ENCODE measurements at regions not wholly inside any gene's neighbourhood (a gene's known extent, or its start where the extent isn't known, plus 50 kb on each side); places are given as distances from the start of the nearest gene placed in this dataset.

- TF ChIP-seq GTF3C2 (IDR thresholded peaks at IDR 0.05; ENCODE audit: borderline replicate concordance, extremely low read depth, insufficient read length) (no peak), RBM14 (IDR thresholded peaks at IDR 0.05; ENCODE audit: borderline replicate concordance, insufficient read depth, low read depth, low read length) (no peak), U2AF2 (optimal IDR thresholded peaks at IDR 0.05; ENCODE audit: low read depth, low read length) (no peak), PML (IDR thresholded peaks at IDR 0.05; ENCODE audit: low read length) (no peak), ZNF12 (CRISPR knock-in tag; IDR thresholded peaks at IDR 0.05) (no peak), HCFC1 (IDR thresholded peaks at IDR 0.05; ENCODE audit: low read depth, low read length) (no peak), ATF3 (IDR thresholded peaks at IDR 0.05) (no peak), ATF3 (CRISPR knock-in tag; conservative IDR thresholded peaks at IDR 0.05) (no peak), DACH1 (IDR thresholded peaks at IDR 0.05; ENCODE audit: partially characterized antibody) (no peak)
These were observed 93.8 kb upstream of the HDAC4 start (continued) for GRCh38 chr2:239494578-239494977.
